ENCODE measurements at regions not wholly inside any gene's neighbourhood (a gene's known extent, or its start where the extent isn't known, plus 50 kb on each side); places are given as distances from the start of the nearest gene placed in this dataset.

DNA sequence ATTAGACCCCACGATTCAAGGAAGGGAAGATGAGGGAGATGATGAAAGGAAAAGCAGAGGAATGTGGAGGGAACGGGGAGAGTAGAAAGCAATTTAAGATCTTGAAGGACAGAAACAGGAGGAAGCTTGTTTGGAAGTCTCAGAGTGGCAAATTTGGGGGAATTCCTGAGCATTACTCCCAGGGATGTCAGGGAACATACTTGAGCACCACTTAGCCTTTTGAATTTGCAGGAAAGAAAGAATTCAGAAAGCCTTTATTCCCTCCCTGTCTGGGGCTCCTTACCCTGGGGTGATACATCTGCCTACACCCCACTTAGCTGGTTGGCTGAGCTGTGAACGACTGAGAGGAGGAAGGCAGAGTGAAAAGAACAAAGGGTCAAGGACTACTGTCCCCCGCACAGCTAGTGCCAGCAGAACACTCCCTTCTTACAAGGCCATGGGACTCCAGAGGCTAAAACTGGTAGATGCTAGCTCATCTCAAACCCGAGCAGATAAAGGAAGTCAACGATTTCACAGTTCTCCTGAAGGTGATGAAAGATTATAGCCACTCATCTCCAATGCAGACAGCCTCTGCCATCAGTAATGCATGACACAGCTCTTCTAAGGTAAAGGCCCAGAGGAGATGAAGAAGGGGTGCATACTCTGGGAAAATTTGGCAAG lies 84.0 kb upstream of the AKIP1 start:
- DNase-seq, result no peak

DNA sequence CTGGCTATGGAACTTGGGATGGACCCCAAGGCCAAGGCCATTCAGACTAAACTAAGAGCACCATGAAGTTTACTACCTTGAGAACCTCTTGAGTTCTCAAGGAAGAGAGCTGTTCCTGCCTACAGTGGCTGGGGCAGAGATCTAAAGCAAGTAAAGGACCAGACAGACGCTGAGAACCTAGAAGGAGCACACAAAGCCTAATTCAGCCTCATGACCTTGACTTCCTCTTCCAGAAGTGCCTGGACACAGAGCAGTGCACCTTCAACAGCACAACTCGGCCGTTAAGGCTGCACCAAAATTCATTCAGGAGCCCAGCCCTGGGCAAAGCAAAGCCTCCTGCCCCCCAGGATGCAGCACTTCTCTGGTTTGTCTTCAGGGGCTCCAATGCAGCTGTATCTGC lies 82.9 kb upstream of the AKIP1 start:
- DNase-seq, result no peak

DNA sequence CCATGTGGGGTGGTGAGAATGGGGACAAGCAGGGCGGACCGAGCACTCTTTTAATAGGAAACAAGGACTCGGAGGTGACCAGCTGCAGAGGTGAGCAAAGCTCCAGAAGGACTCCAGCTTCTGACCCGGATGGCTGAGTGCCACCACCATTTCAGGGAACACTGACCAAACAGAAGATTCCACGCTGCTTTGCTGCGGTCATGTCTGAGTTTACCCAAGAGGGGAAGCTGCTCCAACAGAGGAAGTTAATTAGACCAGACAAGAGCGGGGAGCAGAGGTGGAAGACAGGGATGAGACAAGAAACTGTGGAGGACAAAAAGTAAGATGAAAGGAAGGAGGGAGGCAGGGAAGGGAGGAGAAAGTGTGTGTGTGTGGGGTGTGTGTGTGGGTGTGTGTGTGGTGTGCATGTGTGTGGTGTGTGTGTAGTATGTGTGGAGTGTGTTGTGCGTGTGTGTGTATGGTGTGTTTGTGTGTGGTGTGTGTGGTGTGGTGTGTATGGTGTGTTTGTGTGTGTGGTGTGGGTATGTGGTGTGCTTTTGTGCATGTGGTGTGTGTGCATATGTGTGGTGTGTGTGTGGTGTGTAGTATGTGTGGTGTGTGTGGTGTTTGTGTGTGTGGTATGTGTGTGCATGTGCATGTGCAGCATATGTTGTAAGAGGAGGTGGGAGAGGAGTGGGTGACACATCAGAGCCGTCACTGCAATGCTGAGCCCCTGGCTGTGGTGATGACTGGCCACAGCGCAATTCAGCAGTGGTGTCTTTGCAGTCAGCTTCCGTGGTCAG lies 82.2 kb upstream of the AKIP1 start:
- no peak for DNase-seq

DNA sequence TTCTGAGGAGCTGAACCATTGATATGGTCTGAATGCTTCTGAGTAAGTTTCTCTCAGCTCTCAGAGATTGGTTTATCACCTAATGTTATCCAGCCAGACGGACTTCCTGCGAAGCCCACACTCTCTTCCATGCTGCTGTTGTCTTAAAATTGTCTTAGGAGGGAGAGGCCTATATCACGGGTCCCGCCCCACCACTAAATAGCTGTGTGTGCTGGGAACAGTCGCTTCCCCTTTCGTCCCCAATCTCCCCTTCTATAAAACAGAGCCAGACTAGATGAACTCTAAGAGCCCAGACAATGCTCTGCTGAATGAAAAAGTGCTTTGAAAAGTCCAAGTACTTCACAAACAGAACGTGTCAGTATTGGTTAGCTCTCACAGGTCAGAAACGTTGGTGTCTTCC lies 81.4 kb upstream of the AKIP1 start:
- DNase-seq, result no peak

DNA sequence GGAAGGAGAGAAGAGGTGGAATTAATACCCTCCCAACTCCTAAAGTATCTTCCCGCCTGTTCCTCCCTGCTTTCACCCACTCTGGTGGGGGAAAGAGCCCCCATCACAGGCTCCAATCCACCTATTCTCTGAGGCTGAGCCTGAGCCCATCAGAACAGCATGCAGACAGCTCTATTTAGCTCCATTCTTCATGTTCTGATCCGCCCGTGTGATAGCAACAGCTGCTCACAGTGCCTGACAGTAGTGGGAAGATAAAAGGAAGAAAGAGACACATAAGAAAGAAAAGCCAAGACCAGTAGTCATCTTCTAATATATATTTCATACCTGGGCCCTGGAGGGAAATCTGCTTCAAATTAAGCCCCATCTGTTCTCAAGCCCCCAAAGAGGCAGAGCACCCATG lies 80.3 kb upstream of the AKIP1 start:
- DNase-seq, result no peak

DNA sequence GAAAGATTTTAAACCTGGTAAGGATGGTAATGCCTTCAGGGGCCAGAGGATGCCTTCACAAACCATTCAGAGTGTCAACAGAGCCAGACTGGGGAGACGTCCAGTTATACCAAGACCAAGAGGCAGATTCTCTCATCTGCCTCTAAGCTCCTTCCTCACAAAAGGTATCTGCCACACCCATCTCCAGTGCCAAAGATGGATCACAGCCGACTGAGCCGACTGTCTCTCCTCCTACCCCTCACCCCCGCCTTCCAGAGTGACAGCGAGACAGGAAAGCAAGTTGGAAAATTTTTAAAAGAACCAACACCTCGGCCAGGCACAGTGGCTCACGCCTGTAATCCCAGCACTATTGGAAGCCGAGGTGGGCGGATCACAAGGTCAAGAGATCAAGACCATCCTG lies 79.1 kb upstream of the AKIP1 start:
- DNase-seq, result no peak

DNA sequence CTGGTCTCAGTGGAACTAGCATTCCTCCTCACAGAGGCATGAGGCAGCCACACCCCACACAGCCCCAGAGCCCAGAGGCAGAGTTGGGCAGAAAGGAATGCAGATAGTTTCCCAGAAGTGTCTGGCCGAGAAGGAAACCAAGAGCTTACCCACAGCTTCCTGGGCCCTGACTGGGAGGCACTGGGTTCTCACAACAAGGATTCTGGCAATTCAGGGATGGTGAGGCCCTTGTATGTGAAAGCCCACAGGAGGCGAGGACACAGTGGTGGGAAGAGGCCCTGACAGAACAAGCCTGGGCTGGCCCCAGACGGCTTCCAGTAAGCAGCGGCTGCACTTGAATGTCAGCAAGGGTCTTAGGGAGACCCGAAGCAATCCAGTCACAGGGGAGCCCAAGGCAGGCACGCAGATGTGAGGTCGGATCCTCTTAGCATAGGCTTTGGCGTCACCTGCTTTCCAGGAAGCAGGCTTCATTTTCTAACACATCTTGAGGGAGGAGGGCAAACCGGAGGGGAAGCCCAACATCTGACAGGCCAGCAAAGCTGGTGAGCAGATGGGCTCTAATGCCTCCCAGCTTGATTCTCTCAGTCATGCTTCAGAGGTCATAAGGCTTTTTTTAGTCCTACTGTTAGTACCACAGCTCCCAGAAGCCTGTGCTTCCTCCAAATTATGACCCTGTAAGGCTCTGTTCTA lies 78.3 kb upstream of the AKIP1 start:
- no peak for DNase-seq

DNA sequence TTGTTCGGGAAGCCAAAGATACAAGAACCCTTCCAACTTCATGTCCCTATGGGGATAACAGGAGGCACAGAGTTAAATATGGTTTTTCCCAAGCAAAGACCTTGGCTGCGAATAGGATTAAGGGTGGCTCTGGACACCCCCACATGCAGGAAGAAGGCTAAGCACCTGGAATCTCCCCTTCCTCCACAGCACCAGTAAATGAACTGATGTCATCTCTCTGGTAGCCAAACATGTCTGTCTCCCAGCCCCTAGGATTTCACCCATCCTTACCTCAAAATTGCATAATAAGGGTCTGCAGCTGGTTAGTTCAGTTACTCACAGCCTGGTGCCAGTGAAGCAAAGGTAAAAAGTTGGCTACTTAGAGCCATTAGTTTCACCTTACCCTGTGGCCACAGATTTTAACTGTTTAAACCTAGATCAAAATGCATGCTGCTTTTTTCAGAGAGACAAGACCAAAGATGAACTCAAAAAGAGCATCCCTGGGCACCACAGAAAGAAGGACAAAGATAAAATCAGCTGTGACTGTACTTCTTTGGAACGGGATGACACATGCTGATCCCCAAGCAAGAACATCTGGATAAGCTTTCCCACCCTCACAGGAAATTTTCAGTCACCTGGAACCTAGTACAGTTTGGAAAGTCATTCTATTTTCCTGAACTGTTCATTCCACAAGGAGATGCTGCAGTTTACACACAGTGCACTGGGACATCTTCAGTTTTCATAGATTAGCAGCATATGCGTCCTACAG lies 77.2 kb upstream of the AKIP1 start:
- no peak for DNase-seq

DNA sequence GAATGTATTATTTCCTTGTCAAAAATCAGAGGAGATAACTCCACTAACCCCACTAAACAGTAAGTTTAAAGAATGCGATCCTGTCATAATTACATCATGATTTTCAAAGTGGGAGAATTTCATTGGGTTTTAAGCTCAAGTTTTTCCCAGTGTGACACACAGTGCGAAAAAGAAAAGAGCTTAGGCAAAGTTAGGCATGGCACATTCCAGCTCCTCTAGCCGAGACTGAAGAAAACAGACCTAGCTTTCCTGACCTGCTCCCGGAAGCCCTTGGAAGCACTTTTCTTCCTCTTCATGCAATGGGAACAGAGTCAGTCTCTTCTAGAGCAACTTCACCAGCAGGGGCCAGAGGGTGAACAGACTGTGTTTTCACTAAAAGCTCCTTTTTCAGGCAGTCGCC lies 76.6 kb upstream of the AKIP1 start:
- DNase-seq, result no peak

DNA sequence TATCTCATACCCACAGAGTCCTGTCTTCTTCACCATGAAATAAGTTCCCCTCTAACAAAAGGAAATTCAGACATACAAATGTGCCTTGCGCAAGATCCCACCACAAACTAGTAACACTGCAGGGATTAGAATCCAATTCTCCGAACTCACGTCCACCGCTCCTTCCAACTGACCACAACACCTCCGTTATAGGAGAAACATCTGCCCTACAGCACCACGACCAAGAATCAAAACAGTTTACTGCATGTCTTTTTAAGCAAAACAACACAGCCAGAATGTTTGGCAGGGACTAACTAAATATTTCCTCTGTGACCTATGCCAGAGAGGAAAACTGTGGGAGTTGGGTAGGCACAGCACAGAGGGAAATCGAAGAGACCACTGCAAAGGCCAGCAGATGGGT lies 72.7 kb upstream of the AKIP1 start:
- no peak for DNase-seq

DNA sequence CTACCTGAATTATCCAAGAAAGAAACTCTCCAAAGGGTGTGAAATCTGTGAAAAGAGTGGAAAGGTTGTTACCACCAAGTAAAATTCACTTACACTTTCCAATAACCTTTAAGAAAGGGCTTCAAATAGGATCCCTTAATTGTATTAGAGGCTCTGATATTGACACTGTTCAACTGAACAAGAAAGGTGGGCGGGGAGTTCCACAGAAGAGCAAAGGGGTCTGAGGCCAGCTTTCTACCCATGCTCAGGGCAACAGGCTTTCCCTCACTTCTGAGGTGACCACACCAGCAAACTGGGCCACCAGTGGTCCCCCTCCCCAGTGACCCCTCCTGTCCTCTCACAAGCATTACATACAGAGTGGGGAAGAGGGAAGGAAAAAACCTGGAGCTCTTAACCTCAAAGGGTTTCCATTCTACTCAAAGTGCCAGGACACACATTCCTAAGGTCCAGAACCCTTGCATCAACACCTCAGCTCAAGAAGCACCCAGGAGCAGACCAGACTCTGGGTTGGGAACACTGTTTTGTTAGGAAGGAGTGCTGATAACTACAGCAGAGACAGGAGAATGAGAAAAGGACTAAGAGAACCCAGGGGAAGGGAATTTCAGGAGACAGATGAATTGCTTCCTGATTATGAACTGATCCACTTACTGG lies 71.6 kb upstream of the AKIP1 start:
- no peak for DNase-seq

DNA sequence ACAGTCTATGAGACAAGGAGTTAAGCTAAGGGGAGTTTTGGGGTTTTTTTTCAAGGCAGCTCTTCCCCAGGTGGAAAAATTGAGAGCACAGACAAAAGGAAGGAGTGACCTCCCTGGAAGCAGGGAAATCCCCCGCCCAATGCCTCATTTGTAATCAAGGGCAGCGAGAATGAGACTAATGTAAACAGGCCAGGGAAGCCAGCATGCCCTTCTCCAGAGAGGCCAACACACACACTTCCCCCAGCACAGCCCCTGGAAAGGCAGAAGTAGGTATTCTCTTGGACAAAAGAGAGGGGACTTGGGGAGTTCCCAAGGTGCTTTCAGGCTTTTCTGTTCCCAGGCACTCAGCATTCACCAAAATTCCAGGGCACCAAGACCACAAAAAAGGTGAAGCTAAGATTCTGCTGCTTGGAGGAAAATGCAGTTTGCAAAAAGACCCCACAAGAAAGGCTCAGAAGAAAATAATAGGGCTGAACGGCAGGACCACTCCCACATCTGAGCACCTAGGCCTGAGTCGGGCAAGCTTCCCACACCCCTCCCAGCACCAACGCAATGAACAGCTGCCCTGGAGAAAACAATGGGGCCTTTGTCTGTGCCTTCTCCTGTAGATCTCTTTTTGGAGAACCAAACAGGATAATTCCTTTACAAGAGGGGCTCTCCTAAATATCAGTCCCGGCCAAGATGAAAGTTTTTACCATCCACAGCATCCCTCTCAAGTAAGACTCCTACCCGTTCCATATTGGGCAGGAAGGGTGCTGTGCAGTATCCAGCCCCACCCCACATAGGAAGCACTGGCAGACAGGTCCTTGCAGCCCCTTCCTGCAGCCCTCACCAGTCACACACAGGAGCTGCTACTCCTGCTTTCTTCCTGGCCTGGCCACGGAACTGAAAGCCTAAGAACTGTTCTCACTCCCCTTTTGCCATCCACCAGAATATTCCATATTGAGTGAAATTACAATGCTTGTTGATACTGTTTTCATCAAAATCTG lies 70.7 kb upstream of the AKIP1 start:
- DNase-seq, result no peak

DNA sequence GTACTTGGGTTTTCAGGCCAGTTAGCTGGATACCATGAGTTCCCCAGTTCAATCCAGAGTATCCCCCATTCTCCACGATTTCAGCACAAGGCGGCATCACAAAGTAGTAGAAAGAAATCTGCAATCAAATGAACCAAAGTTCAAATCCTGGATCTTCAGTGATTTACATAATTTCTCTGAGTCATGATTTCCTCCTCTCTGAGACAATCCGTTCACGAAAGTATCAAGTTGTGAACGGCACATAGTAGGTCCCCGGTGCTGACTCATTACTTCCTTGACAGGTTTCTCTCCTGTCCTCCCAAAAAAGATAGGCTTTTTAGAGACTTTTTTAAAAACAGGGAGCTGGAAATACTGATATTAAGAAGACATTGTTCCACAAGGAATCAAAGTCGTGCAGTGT lies 69.1 kb upstream of the AKIP1 start:
- no peak for DNase-seq

DNA sequence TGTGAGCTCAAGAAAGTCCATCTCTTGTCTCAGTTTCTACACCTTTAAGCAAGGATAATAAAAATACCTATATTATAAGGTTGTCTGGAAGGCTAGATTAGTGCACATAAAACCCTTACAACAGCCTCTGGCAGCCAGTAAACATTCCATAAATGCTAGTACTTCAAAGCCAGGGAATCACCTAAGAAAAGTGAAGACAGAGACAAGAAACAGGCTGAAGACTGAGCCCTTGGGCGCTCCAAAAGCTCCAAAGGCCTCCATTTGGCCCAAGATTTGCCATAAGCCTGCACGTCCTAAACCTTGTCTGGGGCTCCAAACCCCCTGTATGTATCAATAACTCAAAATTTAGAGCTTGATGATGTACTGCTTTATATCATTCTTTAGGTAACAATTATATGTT lies 52.2 kb upstream of the AKIP1 start:
- no peak for DNase-seq

Data from activated CD8-positive, alpha-beta memory T cell treated with anti-CD3 and anti-CD28 coated beads, Interleukin-2, amount 50 U/mL, for 4 hours (primary cell).